Left kidney (tissue), 1 donor: ENCODE measurements at regions not wholly inside any gene's neighbourhood (a gene's known extent, or its start where the extent isn't known, plus 50 kb on each side); places are given as distances from the start of the nearest gene placed in this dataset.

Experiments used
- DNase-seq: peaks from one replicate; pipeline ENCODE4 v3.0.0-alpha.2; 2013

GRCh38 chrX:20519146-20519545 lies 252.4 kb upstream of the RPS6KA3 start:
- no peak for DNase-seq

- no peak for DNase-seq
Measured at GRCh38 chrX:20517565-20517964, 250.9 kb upstream of the RPS6KA3 start.

- DNase-seq = no peak
Measured at GRCh38 chrX:20515841-20516461, 249.2 kb upstream of the RPS6KA3 start.

GRCh38 chrX:20514358-20514757 lies 247.6 kb upstream of the RPS6KA3 start:
- DNase-seq = no peak

GRCh38 chrX:20513185-20513584 lies 246.5 kb upstream of the RPS6KA3 start:
- DNase-seq = no peak

GRCh38 chrX:20511792-20512191 lies 245.1 kb upstream of the RPS6KA3 start:
- DNase-seq = no peak

GRCh38 chrX:20507901-20508620 lies 241.4 kb upstream of the RPS6KA3 start:
- no peak for DNase-seq

- DNase-seq = no peak
Measured at GRCh38 chrX:20506739-20507138, 240.0 kb upstream of the RPS6KA3 start.

GRCh38 chrX:20500949-20501348 lies 234.2 kb upstream of the RPS6KA3 start:
- no peak for DNase-seq

GRCh38 chrX:20500171-20500865 lies 233.6 kb upstream of the RPS6KA3 start:
- DNase-seq = no peak

GRCh38 chrX:20499763-20500162 lies 233.1 kb upstream of the RPS6KA3 start:
- no peak for DNase-seq

GRCh38 chrX:20498851-20499635 lies 232.3 kb upstream of the RPS6KA3 start:
- DNase-seq = no peak

- no peak for DNase-seq
Measured at GRCh38 chrX:20495575-20495974, 228.9 kb upstream of the RPS6KA3 start.

- DNase-seq = no peak
Measured at GRCh38 chrX:20488473-20488872, 221.8 kb upstream of the RPS6KA3 start.

- no peak for DNase-seq
Measured at GRCh38 chrX:20487227-20487626, 220.5 kb upstream of the RPS6KA3 start.

- DNase-seq = no peak
Measured at GRCh38 chrX:20481632-20482031, 214.9 kb upstream of the RPS6KA3 start.

GRCh38 chrX:20479896-20480295 lies 213.2 kb upstream of the RPS6KA3 start:
- DNase-seq = no peak

- DNase-seq = no peak
Measured at GRCh38 chrX:20479048-20479447, 212.3 kb upstream of the RPS6KA3 start.

GRCh38 chrX:20477836-20478524 lies 211.3 kb upstream of the RPS6KA3 start:
- no peak for DNase-seq

GRCh38 chrX:20477219-20477618 lies 210.5 kb upstream of the RPS6KA3 start:
- DNase-seq = no peak

- DNase-seq = no peak
Measured at GRCh38 chrX:20472620-20473258, 206.0 kb upstream of the RPS6KA3 start.
